GM18511 (cell line): ENCODE measurements at regions not wholly inside any gene's neighbourhood (a gene's known extent, or its start where the extent isn't known, plus 50 kb on each side); places are given as distances from the start of the nearest gene placed in this dataset.

Experiments
- ATAC-seq: cut with Tn5 transposase; IDR thresholded peaks from one replicate; pipeline ENCODE4 v1.9.1; 2021; ENCODE audit warnings: mild to moderate bottlenecking, moderate library complexity; ENCODE audit not compliant: unreplicated experiment

DNA sequence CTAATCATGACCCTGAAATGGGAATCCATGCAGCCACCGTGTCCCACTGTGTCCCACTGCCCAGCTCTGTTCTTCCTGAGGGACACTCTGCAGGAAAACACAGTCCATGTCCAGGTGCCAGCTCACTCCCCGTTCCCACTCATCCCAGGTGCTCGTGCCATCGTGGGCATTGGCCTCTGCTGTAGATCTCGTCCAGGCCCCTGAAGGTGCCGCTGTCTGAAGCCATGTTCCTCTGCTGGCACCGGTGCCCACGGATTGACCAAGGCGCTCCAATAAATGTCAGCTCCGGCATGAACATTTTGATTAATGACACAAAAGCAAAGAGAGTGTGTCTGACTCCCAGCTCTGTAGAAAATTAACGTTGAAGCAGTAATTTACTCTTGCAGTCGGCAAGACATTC is 280.1 kb upstream of the SALL3 start:
- no peak for ATAC-seq

DNA sequence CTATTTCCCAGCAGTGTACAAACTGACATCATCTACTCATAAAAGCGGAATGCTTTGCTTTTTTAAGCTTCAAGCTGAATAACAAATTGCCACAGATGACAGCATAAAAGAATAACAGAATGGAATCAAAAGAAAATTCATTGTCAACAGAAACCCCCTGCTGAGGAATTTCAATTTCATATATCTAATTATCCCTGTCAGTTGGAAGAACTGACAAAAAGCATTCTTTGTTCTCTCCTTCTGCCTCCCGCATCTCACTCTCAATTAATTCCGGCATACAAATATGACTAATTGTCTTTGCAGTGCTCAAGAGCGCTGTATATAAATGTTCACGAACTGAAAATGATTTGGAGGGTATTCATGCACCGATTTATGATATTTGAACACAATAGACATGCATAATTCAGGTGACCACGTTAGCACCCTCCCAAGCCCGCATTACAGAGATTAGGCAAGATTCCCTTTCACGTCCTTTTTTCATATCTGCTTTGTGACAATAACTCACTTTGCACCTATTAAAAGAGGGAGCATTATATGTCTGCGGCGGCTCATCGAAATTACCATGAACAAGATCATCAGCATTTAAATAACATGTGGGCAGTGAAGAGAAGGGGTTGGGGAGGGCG is 277.7 kb upstream of the SALL3 start:
- no peak for ATAC-seq

DNA sequence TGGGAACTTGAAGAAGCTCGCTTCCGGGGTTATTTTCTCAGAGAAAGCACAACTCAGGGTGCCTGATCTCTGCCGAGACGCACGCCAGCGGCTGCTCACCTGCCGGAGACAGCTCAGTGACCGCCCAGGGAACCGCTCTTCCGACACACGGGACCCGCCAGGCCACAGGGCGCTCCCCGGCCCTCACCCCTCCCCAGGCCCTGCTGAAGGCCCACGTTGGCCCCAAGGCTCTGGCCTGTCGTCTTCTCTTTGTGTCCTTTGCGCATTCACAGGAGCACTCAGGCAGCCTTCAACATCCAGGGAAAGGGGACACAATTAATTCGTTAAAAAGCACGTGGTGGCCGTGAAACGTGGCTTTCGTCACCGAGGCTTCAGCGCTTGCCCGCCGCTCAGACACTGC is 276.3 kb upstream of the SALL3 start:
- no peak for ATAC-seq

DNA sequence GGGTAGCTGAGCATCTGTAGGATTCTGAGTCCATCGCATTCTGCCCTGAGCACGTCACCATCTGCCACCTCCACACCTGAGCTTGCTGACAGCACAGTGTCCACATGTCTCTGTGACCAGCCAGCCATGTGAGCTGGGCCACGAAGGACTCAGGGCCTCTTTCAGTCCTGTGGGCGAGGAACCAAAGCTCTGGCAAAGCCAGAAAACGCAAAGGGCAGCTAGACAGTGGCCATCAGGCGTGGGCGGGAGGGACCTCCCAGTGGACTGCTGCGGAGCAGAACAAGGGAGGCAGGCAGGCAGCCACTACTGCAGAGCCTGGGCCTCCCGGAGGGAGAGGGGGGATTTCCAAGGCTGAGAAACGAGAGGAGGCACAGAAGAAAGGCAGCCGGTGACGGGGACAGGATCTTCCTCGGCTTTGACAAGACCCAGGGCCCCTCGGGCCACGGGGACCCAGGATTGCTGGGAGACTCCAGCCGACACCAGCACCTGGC is 274.6 kb upstream of the SALL3 start:
- ATAC-seq, result no peak

DNA sequence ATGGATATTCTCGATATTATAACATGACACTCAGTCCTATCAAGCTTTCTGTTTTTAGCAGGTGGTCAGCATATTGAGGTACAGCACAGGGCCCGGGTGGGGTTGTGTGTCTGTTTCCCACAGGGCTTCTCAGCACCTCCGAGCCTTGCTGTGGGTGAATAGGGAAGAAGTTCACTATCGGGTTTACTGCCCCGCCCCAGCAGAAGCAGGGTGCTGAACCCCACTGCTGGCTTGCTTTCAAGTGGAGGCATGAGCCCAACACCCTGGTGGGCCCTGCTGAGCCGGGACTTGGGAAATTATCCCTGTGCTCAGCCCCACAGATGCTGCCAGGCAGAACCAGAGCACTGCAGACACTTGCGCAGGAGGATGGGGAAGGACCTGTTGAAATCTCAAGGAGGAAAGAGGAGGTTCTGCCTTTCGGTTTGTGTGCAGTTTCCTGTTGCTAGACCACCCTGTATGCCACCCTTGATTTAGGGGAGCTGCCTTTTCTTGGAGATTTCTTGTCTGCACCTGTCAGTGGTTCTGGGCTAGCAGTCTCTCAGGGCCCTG is 270.3 kb upstream of the SALL3 start:
- ATAC-seq, result no peak

DNA sequence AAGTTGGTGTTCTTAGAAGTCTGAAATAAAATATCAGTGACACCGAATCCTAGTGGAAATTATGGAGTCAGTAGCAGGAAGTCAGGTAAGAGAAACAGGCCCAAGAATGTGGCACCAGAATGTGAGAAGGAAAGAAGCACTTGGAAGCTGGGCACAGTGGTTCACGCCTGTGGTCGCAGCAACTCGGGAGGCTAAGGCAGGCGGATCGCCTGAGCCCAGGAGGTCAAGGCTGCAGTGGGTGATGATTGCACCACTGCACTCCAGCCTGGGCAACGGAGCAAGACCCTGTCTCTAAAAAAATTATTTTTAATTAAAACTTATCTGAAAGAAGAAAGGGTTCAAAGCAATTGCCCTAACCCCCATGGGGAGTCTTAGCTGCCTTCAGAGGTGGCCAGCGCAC is 268.3 kb upstream of the SALL3 start:
- no peak for ATAC-seq

DNA sequence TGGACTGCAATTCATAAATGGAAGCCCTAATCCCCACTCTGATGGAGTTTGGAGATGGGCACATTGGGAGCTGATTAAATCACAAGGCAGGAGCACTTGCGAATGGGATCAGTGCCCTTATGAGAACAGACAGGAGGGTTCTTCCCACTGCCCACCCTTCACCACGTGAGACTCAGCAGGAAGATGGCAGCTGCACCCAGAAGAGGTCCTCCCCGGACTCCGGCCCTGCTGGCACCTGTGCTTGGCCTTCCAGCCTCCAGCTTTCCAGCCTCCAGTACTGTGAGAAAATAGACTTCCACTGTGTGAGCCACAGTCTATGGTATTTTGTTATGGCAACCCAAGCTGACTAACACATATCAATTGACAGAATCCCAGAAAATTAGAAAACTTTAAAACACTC is 267.6 kb upstream of the SALL3 start:
- no peak for ATAC-seq

DNA sequence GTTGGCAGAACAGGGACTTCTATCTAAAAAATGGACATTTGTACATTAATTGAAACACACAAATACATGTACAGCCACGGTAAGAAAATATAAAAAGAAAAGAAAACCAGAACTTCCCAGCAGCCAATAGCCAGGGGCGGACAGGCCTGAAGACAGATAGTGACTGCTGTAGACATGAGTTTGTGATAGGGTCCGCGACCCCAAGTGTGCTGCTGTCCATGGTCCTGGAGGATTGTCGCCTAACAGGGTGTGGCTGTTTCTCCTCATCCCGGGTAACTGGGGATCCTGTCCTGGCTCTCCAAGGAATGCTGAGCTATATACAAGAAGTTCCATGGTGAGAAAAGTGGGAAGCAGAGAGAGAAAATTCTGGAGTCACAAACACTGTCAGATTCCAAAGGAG is 266.5 kb upstream of the SALL3 start:
- ATAC-seq, result no peak

DNA sequence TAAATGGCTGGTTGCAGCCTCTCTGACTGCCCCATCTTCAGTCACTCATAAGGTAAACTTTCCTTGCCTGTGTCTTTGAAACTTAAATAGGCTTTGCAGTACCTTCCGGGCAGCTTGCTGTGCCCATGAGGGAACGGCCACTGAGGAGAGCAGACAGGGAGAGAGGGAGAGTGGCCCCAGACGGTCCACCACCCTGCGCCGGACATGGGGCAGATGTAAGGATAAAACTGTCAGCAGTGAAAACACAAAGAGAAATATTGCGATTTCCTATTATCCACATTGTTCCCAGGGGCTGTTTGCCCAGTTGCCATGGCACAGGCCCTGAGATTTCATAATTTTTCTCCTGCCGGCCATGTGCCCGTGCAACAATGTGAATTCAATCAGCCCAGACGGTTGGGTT is 265.9 kb upstream of the SALL3 start:
- ATAC-seq, result no peak

DNA sequence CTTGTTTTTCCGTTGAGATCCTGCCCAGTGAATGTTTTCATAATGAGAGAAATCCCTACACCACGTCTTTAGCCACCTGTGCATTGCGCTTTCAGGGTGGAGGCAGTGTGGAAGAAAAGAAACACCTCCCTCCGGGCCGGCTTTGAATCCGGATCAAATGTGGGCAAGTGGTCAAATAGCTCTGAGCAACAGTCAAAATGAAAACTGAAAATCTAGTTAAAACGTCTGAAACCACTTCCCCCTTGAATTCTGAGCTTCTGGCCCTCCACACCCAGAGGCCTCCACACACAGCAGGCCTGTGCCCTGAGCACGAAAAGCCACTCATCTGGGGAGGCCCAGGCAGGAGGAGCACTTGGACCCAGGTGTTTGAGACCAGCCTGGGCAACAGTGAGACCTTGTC is 263.6 kb upstream of the SALL3 start:
- peak; percentile 56 for ATAC-seq

DNA sequence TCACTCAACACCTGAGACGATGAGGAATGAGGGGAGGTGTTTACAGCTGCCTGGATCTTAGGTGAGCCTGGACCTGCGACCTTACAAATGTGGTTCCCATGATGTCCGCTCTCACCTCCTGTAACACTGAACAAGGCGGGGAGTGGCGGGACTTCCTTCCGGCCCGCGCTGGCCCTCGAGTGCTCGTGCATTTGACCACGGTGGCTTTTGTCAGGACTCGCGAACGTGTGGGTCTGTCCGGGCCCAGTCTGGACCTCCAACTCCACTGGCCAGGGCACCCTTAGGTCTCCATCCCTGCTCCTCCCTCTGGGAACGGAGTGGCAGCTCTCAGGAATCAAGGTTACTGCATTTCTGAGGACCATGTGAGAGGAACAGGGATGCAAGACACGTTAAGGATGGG is 263.0 kb upstream of the SALL3 start:
- ATAC-seq, result no peak

DNA sequence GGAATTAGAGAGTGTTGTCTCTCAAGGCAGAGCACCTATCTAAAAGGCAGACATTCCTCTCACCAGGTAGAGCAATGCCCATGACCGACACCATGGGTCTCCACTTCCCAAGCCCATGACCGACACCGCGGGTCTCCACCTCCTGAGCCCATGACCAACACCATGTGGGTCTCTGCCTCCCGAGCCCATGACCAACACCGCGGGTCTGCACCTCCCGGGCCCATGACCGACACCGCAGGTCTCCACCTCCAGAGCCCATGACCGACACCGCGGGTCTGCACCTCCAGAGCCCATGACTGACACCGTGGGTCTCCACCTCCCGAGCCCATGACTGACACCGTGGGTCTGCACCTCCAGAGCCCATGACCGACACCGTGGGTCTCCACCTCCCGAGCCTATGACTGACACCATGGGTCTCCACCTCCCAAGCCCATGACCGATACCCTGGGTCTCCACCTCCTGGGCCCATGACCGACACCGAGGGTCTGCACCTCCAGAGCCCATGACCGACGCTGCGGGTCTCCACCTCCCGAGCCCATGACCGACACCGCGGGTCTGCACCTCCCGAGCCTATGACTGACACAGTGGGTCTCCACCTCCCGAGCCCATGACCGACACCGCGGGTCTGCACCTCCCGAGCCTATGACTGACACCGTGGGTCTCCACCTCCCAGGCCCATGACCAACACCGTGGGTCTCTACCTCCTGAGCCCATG is 262.4 kb upstream of the SALL3 start:
- no peak for ATAC-seq

DNA sequence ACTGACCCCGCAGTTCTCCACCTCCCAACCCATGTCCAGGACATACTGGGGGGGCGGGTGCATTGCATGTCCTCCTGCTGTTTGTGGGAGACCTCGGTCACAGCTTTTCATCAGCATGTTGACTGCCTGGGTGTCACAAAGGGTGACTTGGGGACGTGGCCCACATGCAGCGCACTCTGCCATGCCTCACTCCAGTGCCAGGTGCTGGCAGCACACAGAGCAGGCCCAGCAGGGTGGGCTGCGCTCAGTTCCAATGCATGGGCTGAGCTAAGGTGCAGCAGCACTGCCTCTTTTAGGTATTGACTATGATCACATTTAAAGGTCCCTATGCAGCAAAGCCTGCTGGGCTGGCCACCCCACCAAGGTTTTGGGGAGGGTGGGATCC is 261.9 kb upstream of the SALL3 start:
- ATAC-seq, result no peak

DNA sequence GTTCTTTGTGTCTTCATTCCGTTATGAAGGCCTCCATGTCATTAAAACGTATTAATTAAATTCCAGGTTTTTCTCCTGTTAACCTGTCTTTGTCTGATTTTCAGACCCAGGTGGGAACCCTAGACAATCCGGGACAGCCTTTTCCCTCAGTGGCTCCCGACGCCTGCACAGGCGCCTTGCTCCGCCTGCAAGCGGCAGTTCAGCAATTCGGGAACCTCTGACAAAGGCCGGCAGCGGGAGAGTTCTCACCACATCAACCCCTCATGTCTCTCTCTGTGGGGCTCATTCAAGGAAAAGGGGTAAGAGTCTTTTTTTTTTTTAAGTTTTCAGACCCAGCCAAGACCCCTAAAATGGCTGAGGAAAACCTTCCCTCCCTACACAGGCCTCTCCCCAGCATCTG is 259.8 kb upstream of the SALL3 start:
- ATAC-seq, result no peak

DNA sequence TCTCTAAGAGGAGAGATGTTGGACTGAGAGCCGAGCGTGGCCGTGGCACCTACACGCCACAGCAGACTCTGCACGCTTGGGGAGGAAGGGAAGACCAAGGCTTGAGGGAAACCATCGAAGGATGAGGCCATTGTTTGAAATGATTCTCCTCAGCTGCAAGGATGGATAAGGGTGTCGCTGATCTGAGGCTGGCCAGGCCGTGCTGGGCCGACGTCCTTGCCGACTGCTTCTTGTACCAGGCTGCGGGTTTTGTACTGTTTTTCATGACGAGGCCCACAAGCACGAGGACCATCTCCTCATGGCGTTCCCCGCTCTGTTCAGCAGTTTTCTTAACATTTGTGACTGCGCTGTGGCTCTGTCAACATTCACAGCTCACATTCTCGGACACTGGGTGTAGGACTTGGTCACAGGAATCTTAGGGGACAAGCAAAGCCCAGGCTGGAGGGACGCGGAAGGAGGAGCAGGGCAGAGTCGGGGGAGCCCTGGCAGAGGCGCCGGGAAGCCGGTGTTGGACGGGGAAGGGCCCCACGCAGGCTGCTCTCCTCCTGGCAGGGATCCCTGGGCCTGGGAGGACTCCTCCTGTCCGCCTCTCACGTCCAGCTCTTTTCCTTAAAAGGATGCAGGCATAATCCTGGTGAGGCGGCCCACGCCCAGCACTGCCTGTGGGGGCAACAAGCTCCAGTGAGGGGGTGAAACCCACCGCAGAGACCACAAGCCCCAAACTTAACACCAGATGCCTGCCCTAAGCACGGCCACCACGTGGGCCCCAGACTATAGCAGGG is 259.0 kb upstream of the SALL3 start:
- ATAC-seq, result no peak

DNA sequence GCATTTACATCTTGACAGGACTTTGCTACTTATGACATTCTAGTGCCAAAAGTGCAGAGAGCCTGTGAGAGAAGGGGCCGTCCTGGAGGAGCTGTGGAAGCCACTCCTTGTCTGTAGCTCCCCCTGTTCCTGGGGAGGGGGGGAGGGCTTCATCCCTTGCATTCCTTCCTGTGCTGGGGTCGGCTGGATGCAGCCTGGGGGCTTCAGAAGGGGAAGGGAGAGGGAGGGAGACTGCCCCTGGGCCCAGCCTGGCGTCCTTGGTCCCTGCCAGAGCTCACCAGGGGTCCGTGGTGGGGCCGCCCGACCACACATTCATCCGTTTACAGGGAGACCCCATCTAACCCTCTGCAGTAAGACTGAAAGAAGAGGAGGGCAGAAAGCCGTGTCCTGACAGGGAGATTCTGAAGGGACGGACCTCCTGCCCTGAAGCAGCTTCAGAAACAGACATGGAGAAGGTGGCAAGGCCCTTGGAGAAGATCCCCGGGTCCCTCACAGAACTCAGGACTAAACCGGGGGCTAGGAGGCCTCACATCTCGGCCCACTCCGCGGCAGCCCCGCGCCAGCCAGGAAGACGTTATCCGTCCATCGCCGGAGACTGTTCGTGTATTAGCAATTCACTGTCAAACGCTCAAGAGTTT is 258.3 kb upstream of the SALL3 start:
- no peak for ATAC-seq

DNA sequence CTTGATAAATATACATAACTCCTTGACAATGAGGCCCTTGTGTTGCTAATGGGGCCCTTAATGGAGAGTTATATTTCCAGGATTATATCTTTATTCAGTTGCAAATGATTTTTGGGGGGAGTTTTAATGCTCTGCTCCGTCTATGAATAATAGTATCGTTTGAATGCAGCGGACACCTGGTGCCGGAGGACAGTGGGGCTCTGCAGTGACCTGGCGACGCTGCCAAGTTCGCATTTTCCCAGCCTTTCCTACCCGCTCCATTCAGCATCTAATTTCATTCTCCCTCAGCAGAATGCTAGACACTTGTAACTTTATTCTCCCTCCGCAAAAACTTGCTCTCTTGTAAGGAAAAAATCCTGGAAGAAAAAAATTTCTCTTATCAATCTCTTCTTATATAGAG is 257.6 kb upstream of the SALL3 start:
- ATAC-seq, result no peak

DNA sequence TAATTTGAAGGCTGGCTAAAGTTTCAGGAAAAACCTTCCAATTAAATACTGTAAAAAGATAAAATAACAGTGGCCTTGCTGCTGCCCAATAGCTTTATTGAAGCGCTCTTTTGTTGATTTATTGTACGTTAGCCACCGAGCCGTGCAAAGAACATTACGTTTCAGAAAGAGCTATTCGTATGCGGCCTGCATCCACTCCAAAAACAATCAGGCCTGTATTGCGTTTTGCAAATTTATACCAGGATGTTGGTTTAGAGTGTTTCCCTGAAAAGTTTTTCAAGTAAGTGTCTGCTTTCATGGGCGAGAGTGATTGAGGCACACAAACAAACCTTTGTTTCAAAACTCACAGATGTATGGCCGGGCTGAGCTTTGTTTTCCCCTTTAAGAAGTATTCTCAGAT is 257.2 kb upstream of the SALL3 start:
- no peak for ATAC-seq

DNA sequence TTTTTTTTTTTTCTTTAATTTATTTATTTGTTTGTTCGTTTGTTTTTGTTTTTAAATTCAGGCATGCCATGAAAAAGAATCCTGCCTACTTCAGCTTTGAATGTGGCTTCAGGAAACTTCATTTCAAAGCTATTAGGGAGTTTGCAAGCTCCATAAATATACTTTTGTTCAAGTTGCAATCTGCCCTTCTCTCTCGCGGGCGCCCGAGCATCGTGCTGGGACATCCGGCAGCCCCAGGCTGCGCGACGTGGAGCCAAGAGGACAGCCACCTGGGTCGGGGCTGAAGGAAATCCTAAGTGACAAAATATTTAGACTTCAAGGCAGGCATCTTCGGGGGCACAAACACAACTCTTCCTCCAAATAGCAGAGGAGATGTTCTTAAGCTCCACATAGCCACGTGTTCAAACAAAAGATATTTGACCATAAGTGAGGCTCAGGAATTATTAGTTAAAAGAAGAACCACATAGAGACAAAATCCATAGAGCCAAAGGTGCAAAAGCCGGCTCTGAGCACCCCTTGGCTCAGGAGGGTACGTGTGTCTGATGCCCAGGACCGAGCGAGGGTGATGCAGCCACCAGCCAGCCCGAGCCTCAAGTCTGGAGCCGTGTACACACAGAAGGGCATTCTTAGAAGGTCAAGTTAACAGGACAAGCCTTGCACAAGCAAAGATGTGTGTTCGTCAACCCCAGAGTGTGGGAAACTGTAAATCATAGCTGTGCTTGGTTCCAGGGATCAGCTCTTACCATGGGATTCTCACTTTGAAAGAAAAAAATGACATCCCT is 256.5 kb upstream of the SALL3 start:
- ATAC-seq, result no peak

DNA sequence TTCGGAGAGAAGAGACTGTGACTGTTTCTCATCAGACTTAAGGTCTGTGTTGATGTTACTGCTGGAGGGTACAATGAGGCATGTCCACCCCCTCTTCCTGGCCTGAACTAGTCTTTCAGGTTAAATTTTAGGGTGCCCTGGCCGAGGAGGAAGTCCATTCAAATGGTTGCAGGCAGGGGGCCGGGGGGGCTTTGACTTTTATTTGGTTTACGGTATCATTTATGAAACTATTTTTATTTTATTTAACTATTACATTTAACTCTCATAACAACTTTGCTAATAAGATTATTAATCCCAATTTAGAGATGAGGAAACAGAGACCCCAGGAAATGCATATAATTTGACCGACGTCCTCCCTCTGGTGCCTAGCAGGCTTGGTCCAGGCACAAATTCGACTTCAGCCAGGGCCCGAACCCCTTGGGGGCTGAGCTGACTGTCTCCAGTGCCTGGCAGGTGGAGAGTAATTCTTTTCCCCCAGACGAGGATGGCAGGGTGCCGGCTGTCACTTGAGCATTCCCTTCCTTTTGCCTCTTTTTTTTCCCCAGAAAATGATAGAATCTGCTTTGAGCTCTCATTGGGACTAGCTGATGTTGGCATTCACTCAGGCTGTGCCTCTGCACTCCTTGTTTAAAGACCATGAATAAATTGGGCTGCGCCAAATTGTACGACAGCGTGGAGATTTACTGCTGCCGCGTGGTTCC is 255.3 kb upstream of the SALL3 start:
- ATAC-seq, result no peak
